GM20000 (cell line): ENCODE measurements at regions not wholly inside any gene's neighbourhood (a gene's known extent, or its start where the extent isn't known, plus 50 kb on each side); places are given as distances from the start of the nearest gene placed in this dataset.

Source experiments
- DNase-seq: peaks from one replicate; pipeline ENCODE4 v3.0.0; 2012; ENCODE audit warnings: low spot score
- CTCF ChIP-seq: IDR thresholded peaks from 2 replicates; pipeline ENCODE4 v1.5.1; 2012; ENCODE audit warnings: mild to moderate bottlenecking, control low read depth; ENCODE audit errors: extremely low read depth, missing control alignments

GRCh38 chr11:95365348-95365747 lies 134.3 kb upstream of the SESN3 start:
- DNase-seq = no peak
- TF ChIP-seq CTCF = no peak

- no peak for DNase-seq
- TF ChIP-seq CTCF = no peak
These were observed 133.6 kb upstream of the SESN3 start for GRCh38 chr11:95364324-95365295.

GRCh38 chr11:95363708-95364107 lies 132.7 kb upstream of the SESN3 start:
- DNase-seq = no peak
- no peak for TF ChIP-seq CTCF

- no peak for TF ChIP-seq CTCF
- no peak for DNase-seq
These were observed 132.2 kb upstream of the SESN3 start for GRCh38 chr11:95363164-95363563.

GRCh38 chr11:95361180-95361579 lies 130.2 kb upstream of the SESN3 start:
- TF ChIP-seq CTCF = no peak

GRCh38 chr11:95360377-95361075 lies 129.5 kb upstream of the SESN3 start:
- no peak for TF ChIP-seq CTCF

More at GRCh38 chr11:95361180-95361579, 130.2 kb upstream of the SESN3 start:
- DNase-seq = no peak

GRCh38 chr11:95359756-95360155 lies 128.8 kb upstream of the SESN3 start:
- DNase-seq = no peak

More at GRCh38 chr11:95360377-95361075, 129.5 kb upstream of the SESN3 start:
- DNase-seq = no peak

More at GRCh38 chr11:95359756-95360155, 128.8 kb upstream of the SESN3 start:
- TF ChIP-seq CTCF = no peak
